Endodermal cell (in vitro differentiated cells): ENCODE measurements at regions not wholly inside any gene's neighbourhood (a gene's known extent, or its start where the extent isn't known, plus 50 kb on each side); places are given as distances from the start of the nearest gene placed in this dataset.
A peak's percentile ranks its signal among the peaks of the same experiment; 100 is the strongest.

Experiments
- DNase-seq: peaks from one replicate; pipeline ENCODE4 v3.0.0-alpha.2; 2017
- H3K27ac ChIP-seq: 2 replicates; pipeline ENCODE4 v1.5.1; 2013; ENCODE audit warnings: mild to moderate bottlenecking, low read depth, low read length, moderate library complexity
- H3K27me3 ChIP-seq: 2 replicates; pipeline ENCODE4 v1.6.1; 2013; ENCODE audit warnings: mild to moderate bottlenecking, low read length, moderate library complexity; ENCODE audit not compliant: insufficient read depth, control insufficient read depth, poor library complexity, severe bottlenecking
- H3K36me3 ChIP-seq: 2 replicates; pipeline ENCODE4 v1.7.0; 2013; ENCODE audit warnings: mild to moderate bottlenecking, low read length, moderate library complexity; ENCODE audit not compliant: control insufficient read depth, insufficient read depth
- H3K4me1 ChIP-seq: one replicate; pipeline ENCODE4 v1.7.0; 2013; ENCODE audit warnings: low read length; ENCODE audit not compliant: control insufficient read depth, insufficient read depth
- H3K4me3 ChIP-seq: 2 replicates; pipeline ENCODE4 v1.5.1; 2013; ENCODE audit warnings: mild to moderate bottlenecking, low read length, moderate library complexity
- H3K9ac ChIP-seq: 2 replicates; pipeline ENCODE4 v1.6.1; 2013; ENCODE audit warnings: mild to moderate bottlenecking, low read length, moderate library complexity; ENCODE audit not compliant: poor library complexity, severe bottlenecking; ENCODE audit errors: extremely low read depth
- H3K9me3 ChIP-seq: 2 replicates; pipeline ENCODE4 v1.6.1; 2013; ENCODE audit warnings: mild to moderate bottlenecking, low read length, moderate library complexity; ENCODE audit not compliant: control insufficient read depth
- H3K27ac Mint-ChIP-seq: 2 replicates; pipeline ENCODE4 v1.8.0; 2020; ENCODE audit warnings: mixed read lengths
- H3K27me3 Mint-ChIP-seq: 2 replicates; pipeline ENCODE4 v1.8.0; 2021; ENCODE audit warnings: mild to moderate bottlenecking, mixed read lengths; ENCODE audit not compliant: insufficient read depth
- H3K36me3 Mint-ChIP-seq: 2 replicates; pipeline ENCODE4 v1.8.0; 2020; ENCODE audit warnings: low read depth, mixed read lengths
- H3K4me1 Mint-ChIP-seq: 2 replicates; pipeline ENCODE4 v1.8.0; 2020; ENCODE audit warnings: mixed read lengths
- H3K4me3 Mint-ChIP-seq: 2 replicates; pipeline ENCODE4 v1.8.0; 2020; ENCODE audit warnings: mild to moderate bottlenecking, moderate library complexity, mixed read lengths
- H3K9me3 Mint-ChIP-seq: 2 replicates; pipeline ENCODE4 v1.8.0; 2020; ENCODE audit warnings: mild to moderate bottlenecking, mixed read lengths
- WGBS, 2 experiments: methylation state at CpG; one replicate each; pipeline versions ENCODE4 v1.1.5 to v1.1.7; 2013; ENCODE audit warnings: missing lambda C conversion rate in 2 of 2, mixed read lengths in 1 of 2; ENCODE audit not compliant: insufficient coverage in 1 of 2, insufficient read length in 1 of 2; 5-methylcytosine and 5-hydroxymethylcytosine counted together
- TF ChIP-seq, protein P1 (sequence below): fragments of 200-600 bp; sonication (generic); conservative IDR thresholded peaks from 2 replicates; pipeline ENCODE4 v1.5.0; 2021; ENCODE audit warnings: antibody characterized with exemption, mild to moderate bottlenecking

DNA sequence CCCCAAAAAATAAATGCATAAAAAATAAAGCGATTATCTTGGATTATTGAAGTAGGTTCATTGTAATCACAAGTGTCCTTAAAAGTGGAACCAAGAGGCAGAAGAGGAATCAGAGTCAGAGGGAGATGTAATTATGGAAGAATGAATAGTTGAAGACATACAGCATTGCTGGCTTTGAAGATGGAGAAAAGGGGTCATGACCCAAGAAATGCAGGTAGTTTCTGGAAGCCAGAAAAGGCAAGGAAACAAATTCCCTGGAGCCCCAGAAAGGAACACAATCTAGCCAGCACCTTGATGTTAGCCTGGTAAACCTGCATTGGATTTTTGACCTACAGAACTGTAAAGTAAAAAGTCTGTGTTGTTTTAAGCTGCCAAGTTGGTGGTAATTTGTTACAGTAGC, 57.5 kb upstream of the PTGR2 start:
- H3K4me3 Mint-ChIP-seq: no peak overlapping the region
- H3K36me3 Mint-ChIP-seq: no peaks in the 10 kb centered on the region
- H3K27me3 Mint-ChIP-seq: peaks cover 10% of the 10 kb centered on the region
- Histone ChIP-seq H3K4me1 (no peaks in the 10 kb centered on the region), H3K36me3 (no peaks in the 10 kb centered on the region), H3K27me3 (no peaks in the 10 kb centered on the region), H3K4me3 (no peak overlapping the region), H3K9ac (no peak overlapping the region), H3K9me3 (no peaks in the 10 kb centered on the region), H3K27ac (no peak overlapping the region)
- no peak for DNase-seq
- WGBS, 2 experiments: 86% methylated on average over 1 of the region's 1 CpG; no CpG with 5 or more reads in 1 of the 2 experiments
- H3K9me3 Mint-ChIP-seq: no peaks in the 10 kb centered on the region
- H3K27ac Mint-ChIP-seq: no peak overlapping the region
- TF ChIP-seq, protein P1, sequence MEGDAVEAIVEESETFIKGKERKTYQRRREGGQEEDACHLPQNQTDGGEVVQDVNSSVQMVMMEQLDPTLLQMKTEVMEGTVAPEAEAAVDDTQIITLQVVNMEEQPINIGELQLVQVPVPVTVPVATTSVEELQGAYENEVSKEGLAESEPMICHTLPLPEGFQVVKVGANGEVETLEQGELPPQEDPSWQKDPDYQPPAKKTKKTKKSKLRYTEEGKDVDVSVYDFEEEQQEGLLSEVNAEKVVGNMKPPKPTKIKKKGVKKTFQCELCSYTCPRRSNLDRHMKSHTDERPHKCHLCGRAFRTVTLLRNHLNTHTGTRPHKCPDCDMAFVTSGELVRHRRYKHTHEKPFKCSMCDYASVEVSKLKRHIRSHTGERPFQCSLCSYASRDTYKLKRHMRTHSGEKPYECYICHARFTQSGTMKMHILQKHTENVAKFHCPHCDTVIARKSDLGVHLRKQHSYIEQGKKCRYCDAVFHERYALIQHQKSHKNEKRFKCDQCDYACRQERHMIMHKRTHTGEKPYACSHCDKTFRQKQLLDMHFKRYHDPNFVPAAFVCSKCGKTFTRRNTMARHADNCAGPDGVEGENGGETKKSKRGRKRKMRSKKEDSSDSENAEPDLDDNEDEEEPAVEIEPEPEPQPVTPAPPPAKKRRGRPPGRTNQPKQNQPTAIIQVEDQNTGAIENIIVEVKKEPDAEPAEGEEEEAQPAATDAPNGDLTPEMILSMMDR: no peak
- peaks cover 7% of the 10 kb centered on the region for H3K4me1 Mint-ChIP-seq

DNA sequence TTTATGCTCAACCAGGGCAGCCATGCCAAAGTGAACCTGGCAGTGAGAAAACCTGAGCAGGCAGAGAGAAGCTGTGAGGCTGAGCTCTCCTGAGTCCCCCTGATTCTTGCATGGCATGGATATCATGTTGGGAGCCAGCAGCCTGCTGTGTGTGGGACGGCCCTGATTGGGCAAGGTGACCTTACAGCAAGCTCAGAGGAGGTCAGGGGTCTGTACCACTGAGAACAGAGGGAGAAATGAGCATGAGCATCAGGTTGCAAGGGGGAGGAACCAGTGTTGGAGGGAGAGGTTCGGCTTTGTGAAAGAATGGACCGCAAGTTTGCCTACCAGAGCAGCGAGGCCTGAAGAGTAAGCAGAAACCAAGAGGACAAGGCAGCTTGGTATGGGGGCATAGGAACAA, 59.1 kb upstream of the PTGR2 start:
- TF ChIP-seq, protein P1: no peak
- Histone ChIP-seq H3K27me3 (no peaks in the 10 kb centered on the region), H3K4me1 (no peaks in the 10 kb centered on the region), H3K4me3 (no peak overlapping the region), H3K9ac (no peak overlapping the region), H3K27ac (no peak overlapping the region), H3K9me3 (no peaks in the 10 kb centered on the region), H3K36me3 (no peaks in the 10 kb centered on the region)
- Mint-ChIP-seq H3K27ac (no peak overlapping the region), H3K4me3 (no peak overlapping the region), H3K4me1 (peaks cover 13% of the 10 kb centered on the region), H3K27me3 (peaks cover 25% of the 10 kb centered on the region), H3K9me3 (no peaks in the 10 kb centered on the region), H3K36me3 (no peaks in the 10 kb centered on the region)
- WGBS, 2 experiments: 63 to 86% methylated on average over 2 to 4 of the region's 4 CpGs
- DNase-seq: peak; percentile 56

DNA sequence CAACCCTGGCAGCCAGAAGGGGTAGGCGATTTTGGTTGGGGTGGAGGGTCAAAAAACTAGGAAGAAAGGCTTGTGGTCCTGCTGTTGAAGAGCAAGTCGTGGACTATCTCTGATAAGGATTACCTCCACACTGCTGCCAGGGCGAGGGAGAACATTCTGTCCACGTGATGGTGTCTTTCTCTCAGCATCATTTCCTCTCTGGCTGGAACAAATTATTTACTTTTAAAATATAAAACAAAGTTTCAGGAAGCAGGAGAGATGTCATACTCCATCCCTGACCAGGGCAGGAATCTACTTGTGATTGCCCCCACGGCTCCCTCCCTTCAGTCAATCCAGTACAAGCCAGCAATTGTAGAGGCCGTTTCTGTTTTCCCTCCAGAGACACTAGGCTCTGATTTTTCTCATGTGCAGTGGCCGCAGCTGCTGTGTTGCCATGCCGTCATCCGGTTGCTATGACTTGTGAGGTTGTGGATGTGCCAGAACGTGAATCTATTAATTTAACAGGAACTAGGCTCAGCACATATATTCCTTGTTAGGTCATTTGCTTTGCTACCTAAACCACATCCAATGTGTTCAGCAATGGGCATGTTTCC, 61.5 kb upstream of the PTGR2 start:
- Mint-ChIP-seq H3K27me3 (peaks cover 32% of the 10 kb centered on the region), H3K9me3 (no peaks in the 10 kb centered on the region), H3K4me1 (peaks cover 27% of the 10 kb centered on the region), H3K4me3 (no peak overlapping the region), H3K36me3 (no peaks in the 10 kb centered on the region), H3K27ac (no peak overlapping the region)
- Histone ChIP-seq H3K4me3 (no peak overlapping the region), H3K9ac (no peak overlapping the region), H3K27me3 (no peaks in the 10 kb centered on the region), H3K36me3 (no peaks in the 10 kb centered on the region), H3K27ac (peak overlapping the region; percentile 14), H3K4me1 (no peaks in the 10 kb centered on the region), H3K9me3 (no peaks in the 10 kb centered on the region)
- TF ChIP-seq, protein P1: no peak
- WGBS, 2 experiments: 76 to 92% methylated on average over 6 to 10 of the region's 10 CpGs
- no peak for DNase-seq
